Osteoblast (primary cell): ENCODE measurements at regions not wholly inside any gene's neighbourhood (a gene's known extent, or its start where the extent isn't known, plus 50 kb on each side); places are given as distances from the start of the nearest gene placed in this dataset.

ENCODE experiments used
- DNase-seq: peaks from one replicate; pipeline ENCODE4 v3.0.0; 2011; ENCODE audit warnings: low spot score, mixed read lengths; ENCODE audit not compliant: insufficient read length; ENCODE audit errors: missing footprints
- H2AFZ ChIP-seq: 2 replicates; pipeline ENCODE4 v1.6.0; 2011; ENCODE audit warnings: mild to moderate bottlenecking, low read length
- H3K27ac ChIP-seq: 2 replicates; pipeline ENCODE4 v1.5.1; 2011; ENCODE audit warnings: mild to moderate bottlenecking, low read depth, low read length, moderate library complexity
- H3K27me3 ChIP-seq: 2 replicates; pipeline ENCODE4 v1.6.0; 2012; ENCODE audit warnings: mild to moderate bottlenecking, control low read depth, inconsistent platforms, low read length, moderate library complexity; ENCODE audit not compliant: insufficient read depth
- H3K36me3 ChIP-seq: 2 replicates; pipeline ENCODE4 v1.5.1; 2011; ENCODE audit warnings: mild to moderate bottlenecking, low read length, control low read depth, moderate library complexity; ENCODE audit not compliant: insufficient read depth
- H3K4me1 ChIP-seq: 2 replicates; pipeline ENCODE4 v1.5.1; 2011; ENCODE audit warnings: mild to moderate bottlenecking, low read length, control low read depth, moderate library complexity; ENCODE audit not compliant: insufficient read depth
- H3K4me2 ChIP-seq: 2 replicates; pipeline ENCODE4 v1.6.0; 2011; ENCODE audit warnings: mild to moderate bottlenecking, low read length; ENCODE audit not compliant: insufficient read depth
- H3K4me3 ChIP-seq: fragments of 200-600 bp; sonication (generic); 3 replicates; pipeline ENCODE4 v1.5.1; 2012; ENCODE audit warnings: mild to moderate bottlenecking, low read length, inconsistent platforms; ENCODE audit not compliant: insufficient read depth
- H3K79me2 ChIP-seq: 2 replicates; pipeline ENCODE4 v1.6.0; 2012; ENCODE audit warnings: mild to moderate bottlenecking, low read length, control low read depth, inconsistent platforms; ENCODE audit not compliant: insufficient read depth
- H3K9me3 ChIP-seq: 2 replicates; pipeline ENCODE4 v1.5.1; 2011; ENCODE audit warnings: low read depth, low read length, control low read depth
- H4K20me1 ChIP-seq: 2 replicates; pipeline ENCODE4 v1.6.0; 2012; ENCODE audit warnings: mild to moderate bottlenecking, low read length, control low read depth; ENCODE audit not compliant: insufficient read depth
- TF ChIP-seq, protein P1 (sequence below): IDR thresholded peaks from 2 replicates; pipeline ENCODE4 v1.5.1; 2011; ENCODE audit warnings: mild to moderate bottlenecking, low read depth, low read length, moderate library complexity; ENCODE audit errors: extremely low read depth

DNA sequence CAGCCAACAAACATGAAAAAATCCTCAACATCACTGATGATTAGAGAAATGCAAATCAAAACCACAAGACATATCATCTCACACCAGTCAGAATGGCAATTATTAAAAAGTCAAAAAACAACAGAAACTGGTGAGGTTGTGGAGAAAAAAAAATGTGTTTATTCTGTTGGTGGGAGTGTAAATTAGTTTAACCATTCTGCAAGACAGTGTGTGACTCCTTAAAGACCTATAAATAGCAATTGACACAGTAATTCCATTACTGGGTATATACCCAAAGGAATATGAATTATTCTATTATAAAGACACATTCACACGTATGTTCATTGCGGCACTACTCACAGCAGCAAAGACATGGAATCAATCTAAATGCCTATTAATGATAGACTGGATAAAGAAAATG, 427.3 kb upstream of the CHORDC1 start:
- Histone ChIP-seq H4K20me1 (no peaks in the 10 kb centered on the region), H3K27me3 (no peaks in the 10 kb centered on the region), H2AFZ (no peak overlapping the region), H3K36me3 (no peaks in the 10 kb centered on the region), H3K4me1 (no peaks in the 10 kb centered on the region), H3K27ac (no peak overlapping the region), H3K9me3 (peaks cover 2% of the 10 kb centered on the region), H3K4me2 (no peak overlapping the region), H3K4me3 (no peak overlapping the region), H3K79me2 (no peaks in the 10 kb centered on the region)
- TF ChIP-seq, protein P1, sequence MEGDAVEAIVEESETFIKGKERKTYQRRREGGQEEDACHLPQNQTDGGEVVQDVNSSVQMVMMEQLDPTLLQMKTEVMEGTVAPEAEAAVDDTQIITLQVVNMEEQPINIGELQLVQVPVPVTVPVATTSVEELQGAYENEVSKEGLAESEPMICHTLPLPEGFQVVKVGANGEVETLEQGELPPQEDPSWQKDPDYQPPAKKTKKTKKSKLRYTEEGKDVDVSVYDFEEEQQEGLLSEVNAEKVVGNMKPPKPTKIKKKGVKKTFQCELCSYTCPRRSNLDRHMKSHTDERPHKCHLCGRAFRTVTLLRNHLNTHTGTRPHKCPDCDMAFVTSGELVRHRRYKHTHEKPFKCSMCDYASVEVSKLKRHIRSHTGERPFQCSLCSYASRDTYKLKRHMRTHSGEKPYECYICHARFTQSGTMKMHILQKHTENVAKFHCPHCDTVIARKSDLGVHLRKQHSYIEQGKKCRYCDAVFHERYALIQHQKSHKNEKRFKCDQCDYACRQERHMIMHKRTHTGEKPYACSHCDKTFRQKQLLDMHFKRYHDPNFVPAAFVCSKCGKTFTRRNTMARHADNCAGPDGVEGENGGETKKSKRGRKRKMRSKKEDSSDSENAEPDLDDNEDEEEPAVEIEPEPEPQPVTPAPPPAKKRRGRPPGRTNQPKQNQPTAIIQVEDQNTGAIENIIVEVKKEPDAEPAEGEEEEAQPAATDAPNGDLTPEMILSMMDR: no peak
- no peak for DNase-seq

DNA sequence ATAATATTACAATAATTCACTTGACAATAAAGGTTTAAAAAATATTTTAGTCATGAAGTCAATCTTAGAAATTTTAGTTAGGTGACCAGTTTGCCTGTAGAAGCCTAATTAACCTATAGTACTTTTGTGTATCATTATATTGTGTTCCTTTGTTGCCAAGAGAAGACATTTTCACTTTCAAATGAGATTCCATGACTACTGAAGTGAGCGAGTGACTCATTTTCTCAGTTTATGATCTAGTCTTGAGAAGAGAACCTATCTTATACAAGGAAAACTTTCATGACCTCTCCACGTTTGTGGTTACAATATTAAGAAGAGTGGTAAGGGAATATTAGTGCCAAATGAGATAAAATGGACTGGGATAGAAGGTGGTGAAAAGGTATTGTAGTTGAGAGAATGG, 423.9 kb upstream of the CHORDC1 start:
- Histone ChIP-seq H3K4me2 (no peak overlapping the region), H3K27me3 (no peaks in the 10 kb centered on the region), H4K20me1 (no peaks in the 10 kb centered on the region), H3K9me3 (no peaks in the 10 kb centered on the region), H3K4me3 (no peak overlapping the region), H2AFZ (no peak overlapping the region), H3K27ac (no peak overlapping the region), H3K4me1 (no peaks in the 10 kb centered on the region), H3K79me2 (no peaks in the 10 kb centered on the region), H3K36me3 (no peaks in the 10 kb centered on the region)
- DNase-seq: no peak
- TF ChIP-seq, protein P1: no peak

DNA sequence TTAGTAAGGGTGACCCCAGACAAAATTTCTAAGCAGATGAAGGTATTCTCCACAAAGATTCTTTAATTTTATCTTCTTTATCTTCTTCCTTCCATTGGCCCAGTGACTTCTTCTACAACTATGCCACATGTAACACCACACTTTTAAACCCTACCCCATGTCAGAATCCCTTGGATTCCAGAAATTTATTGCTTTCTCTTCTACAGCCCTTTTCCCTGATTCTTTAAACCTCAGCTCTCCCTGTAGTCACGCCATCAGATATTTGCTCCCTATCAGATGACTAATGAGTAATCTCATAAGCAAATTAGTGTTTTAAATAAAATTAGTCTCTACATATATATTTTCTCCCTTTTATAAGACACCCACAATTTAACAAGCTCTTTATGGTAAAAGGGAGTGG, 423.4 kb upstream of the CHORDC1 start:
- Histone ChIP-seq H2AFZ (no peak overlapping the region), H4K20me1 (no peaks in the 10 kb centered on the region), H3K79me2 (no peaks in the 10 kb centered on the region), H3K27ac (no peak overlapping the region), H3K27me3 (no peaks in the 10 kb centered on the region), H3K4me3 (no peak overlapping the region), H3K9me3 (no peaks in the 10 kb centered on the region), H3K4me2 (no peak overlapping the region), H3K36me3 (no peaks in the 10 kb centered on the region), H3K4me1 (no peaks in the 10 kb centered on the region)
- no peak for DNase-seq
- TF ChIP-seq, protein P1: no peak

DNA sequence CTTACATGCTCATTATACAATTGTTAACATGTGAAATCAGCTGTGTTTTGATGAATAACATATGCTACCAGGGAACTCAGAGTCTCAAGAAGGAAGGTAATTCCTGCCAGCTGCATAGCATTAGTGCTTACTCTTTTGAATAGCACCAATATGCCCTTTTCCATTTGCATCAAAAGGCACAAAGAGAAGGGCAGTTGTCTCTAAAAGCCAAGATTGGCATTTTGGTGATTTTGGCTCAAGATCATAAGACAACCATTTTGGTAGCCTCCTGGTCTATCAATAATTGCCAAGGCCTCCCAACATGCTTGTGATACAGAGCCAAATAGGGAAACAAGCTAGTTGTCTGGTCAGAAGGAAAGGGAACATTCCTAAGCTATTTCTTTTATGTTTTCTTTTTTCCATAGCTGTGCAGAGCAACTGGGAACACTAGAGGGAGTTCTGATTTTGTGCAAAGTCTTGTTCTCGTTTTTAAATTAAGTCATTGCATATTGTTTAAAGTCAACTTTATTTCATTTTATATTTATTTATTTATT, 416.7 kb upstream of the CHORDC1 start:
- no peaks in the 10 kb centered on the region for H3K9me3 ChIP-seq
- H4K20me1 ChIP-seq: no peaks in the 10 kb centered on the region
- no peaks in the 10 kb centered on the region for H3K27me3 ChIP-seq
- no peak for DNase-seq
- no peaks in the 10 kb centered on the region for H3K36me3 ChIP-seq
- H3K4me3 ChIP-seq: no peak overlapping the region
- no peaks in the 10 kb centered on the region for H3K4me1 ChIP-seq
- no peak overlapping the region for H3K27ac ChIP-seq
- TF ChIP-seq, protein P1: no peak
- no peaks in the 10 kb centered on the region for H3K79me2 ChIP-seq
- no peak overlapping the region for H2AFZ ChIP-seq
- no peak overlapping the region for H3K4me2 ChIP-seq
